Prostate gland (tissue), 2 donors: ENCODE measurements at regions not wholly inside any gene's neighbourhood (a gene's known extent, or its start where the extent isn't known, plus 50 kb on each side); places are given as distances from the start of the nearest gene placed in this dataset.

Experiments used
- DNase-seq: peaks from one replicate; pipeline ENCODE4 v3.0.0-alpha.2; 2019; ENCODE audit warnings: low spot score
- H3K27ac ChIP-seq, 2 donors: fragments of 200-600 bp; sonication (generic); 2 replicates each; pipeline ENCODE4 v1.5.1; 2017 to 2019
- H3K27me3 ChIP-seq: fragments of 200-600 bp; sonication (generic); replicated peaks from 2 replicates; pipeline ENCODE4 v1.5.1; 2019; ENCODE audit not compliant: insufficient read depth
- H3K36me3 ChIP-seq, 2 donors: fragments of 200-600 bp; sonication (generic); 1 replicate in 1 of 2; 2 replicates in 1 of 2; pipeline versions ENCODE4 v1.5.1 to v1.8.1; 2017 to 2019
- H3K4me1 ChIP-seq: fragments of 200-600 bp; sonication (generic); replicated peaks from 2 replicates; pipeline ENCODE4 v1.5.1; 2019
- H3K4me3 ChIP-seq, 2 donors: fragments of 200-600 bp; sonication (generic); 2 replicates each; pipeline ENCODE4 v1.5.1; 2017 to 2019
- H3K9me3 ChIP-seq: fragments of 200-600 bp; sonication (generic); 2 replicates; pipeline ENCODE4 v1.5.1; 2017
- CTCF ChIP-seq, 4 experiments: fragments of 200-600 bp in 2 of 4; fragments of 450-650 bp in 2 of 4; sonication (generic) in 2 of 4; IDR thresholded peaks; 1 replicate in 3 of 4; 2 replicates in 1 of 4; pipeline ENCODE4 v1.5.1; 2016 to 2019; ENCODE audit warnings: antibody characterized with exemption in 4 of 4, mild to moderate bottlenecking in 2 of 4, moderate library complexity in 2 of 4
- POLR2A ChIP-seq: fragments of 450-650 bp; IDR thresholded peaks from one replicate; pipeline ENCODE4 v1.6.1; 2016; ENCODE audit warnings: antibody characterized with exemption, mild to moderate bottlenecking
- POLR2AphosphoS5 ChIP-seq: sonication (generic); formaldehyde crosslinking; IDR thresholded peaks from one replicate; pipeline ENCODE4 v1.6.1; 2017; ENCODE audit warnings: antibody characterized with exemption
- WGBS: methylation state at CpG from one replicate; pipeline ENCODE4 v1.1.5; 2018; 5-methylcytosine and 5-hydroxymethylcytosine counted together
- intact Hi-C: fragments of 100-400 bp; cut with DNase I; formaldehyde crosslinking; loops from one replicate; pipeline ENCODE4 v1.14.2; 2022

DNA sequence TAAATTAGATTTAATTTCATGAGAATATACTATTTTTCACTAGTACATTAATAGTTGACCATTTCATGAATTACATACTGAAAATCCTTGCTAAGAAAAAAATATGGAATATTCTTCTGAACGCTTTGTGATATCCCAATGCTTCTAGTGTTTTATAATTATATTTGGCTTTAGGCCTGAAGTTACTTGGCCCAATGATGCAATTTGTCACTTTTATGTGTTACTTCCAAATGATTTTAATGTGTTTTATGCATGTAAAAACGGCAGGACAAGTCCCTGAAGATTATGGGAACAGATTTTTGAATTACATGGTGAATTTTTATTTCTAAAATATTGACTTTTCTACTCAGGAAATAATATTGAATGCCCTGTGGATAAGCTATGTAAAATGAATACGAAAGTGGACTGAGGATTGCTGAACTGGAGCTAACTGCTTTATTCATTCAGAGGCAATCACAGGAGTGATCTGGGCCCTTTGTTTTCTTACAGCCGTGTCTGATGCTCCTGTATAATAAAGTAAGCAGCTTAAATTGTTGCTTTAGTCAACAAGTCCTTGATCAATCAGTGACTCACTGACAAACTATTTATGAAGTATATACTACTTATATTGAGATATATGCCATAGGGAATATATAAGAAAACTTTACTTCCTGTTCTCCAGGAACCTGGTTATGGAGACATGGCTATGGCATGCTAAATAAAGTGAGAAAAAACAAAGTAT lies 543.0 kb upstream of the RGS18 start:
- Histone ChIP-seq H3K9me3 (no peaks in the 10 kb centered on the region), H3K36me3 (no peaks in the 10 kb centered on the region), H3K4me3 (no peak overlapping the region), H3K4me1 (no peaks in the 10 kb centered on the region), H3K27me3 (no peaks in the 10 kb centered on the region), H3K27ac (no peak overlapping the region)
- TF ChIP-seq POLR2A, result no peak
- no peak for TF ChIP-seq CTCF (IDR thresholded peaks at IDR 0.05)
- TF ChIP-seq POLR2AphosphoS5, result no peak
- DNase-seq, result no peak
- 65% methylated on average over 4 of the region's 4 CpGs for WGBS
- intact Hi-C loops, result no loop called here

DNA sequence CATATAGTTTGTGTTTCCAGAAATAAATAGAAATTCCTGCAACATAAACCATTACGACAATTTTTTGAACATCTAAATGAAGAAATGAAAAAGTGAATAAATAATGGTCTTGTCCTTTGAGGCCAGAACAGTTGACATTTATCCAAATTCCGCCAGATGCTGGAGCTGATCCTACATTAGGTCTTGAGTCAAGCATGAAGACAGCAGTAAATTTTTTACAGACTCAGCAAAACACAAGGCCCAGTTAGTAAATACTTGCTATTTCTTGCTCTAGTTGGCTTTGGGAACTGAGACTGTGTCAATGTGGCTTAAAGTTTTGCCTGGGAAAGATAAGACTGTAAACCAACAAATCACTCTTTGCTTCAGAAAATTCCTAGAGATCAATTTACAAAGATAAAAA lies 540.1 kb upstream of the RGS18 start:
- no peak overlapping the region for H3K27ac ChIP-seq
- DNase-seq, result no peak
- TF ChIP-seq POLR2A (no peak), CTCF (IDR thresholded peaks at IDR 0.05) (no peak), POLR2AphosphoS5 (no peak)
- no peaks in the 10 kb centered on the region for H3K9me3 ChIP-seq
- WGBS, result 53% methylated on average over 2 of the region's 2 CpGs
- no peaks in the 10 kb centered on the region for H3K4me1 ChIP-seq
- H3K36me3 ChIP-seq, result no peaks in the 10 kb centered on the region
- H3K4me3 ChIP-seq, result no peak overlapping the region
- intact Hi-C loops, result no loop called here
- H3K27me3 ChIP-seq, result no peaks in the 10 kb centered on the region

- TF ChIP-seq CTCF (IDR thresholded peaks at IDR 0.05) (no peak), POLR2AphosphoS5 (no peak), POLR2A (no peak)
Observed at GRCh38 chr1:191620883-191621282, 537.4 kb upstream of the RGS18 start.

GRCh38 chr1:191624044-191624443 lies 534.2 kb upstream of the RGS18 start:
- WGBS, result 88% methylated on average over 1 of the region's 1 CpG
- no peak overlapping the region for H3K4me3 ChIP-seq
- H3K27ac ChIP-seq, result no peak overlapping the region
- H3K4me1 ChIP-seq, result no peaks in the 10 kb centered on the region
- no peaks in the 10 kb centered on the region for H3K36me3 ChIP-seq
- no peak for DNase-seq
- H3K27me3 ChIP-seq, result no peaks in the 10 kb centered on the region
- intact Hi-C loops, result no loop called here
- H3K9me3 ChIP-seq, result no peaks in the 10 kb centered on the region
- TF ChIP-seq POLR2A, result no peak
- no peak for TF ChIP-seq POLR2AphosphoS5
- no peak for TF ChIP-seq CTCF (IDR thresholded peaks at IDR 0.05)

More at GRCh38 chr1:191620883-191621282, 537.4 kb upstream of the RGS18 start:
- no peak for DNase-seq
- Histone ChIP-seq H3K4me3 (no peak overlapping the region), H3K27ac (no peak overlapping the region), H3K36me3 (no peaks in the 10 kb centered on the region), H3K27me3 (no peaks in the 10 kb centered on the region), H3K9me3 (no peaks in the 10 kb centered on the region), H3K4me1 (no peaks in the 10 kb centered on the region)
- intact Hi-C loops, result no loop called here

GRCh38 chr1:191629836-191630235 lies 528.4 kb upstream of the RGS18 start:
- Histone ChIP-seq H3K4me1 (no peaks in the 10 kb centered on the region), H3K9me3 (no peaks in the 10 kb centered on the region), H3K36me3 (no peaks in the 10 kb centered on the region), H3K27me3 (no peaks in the 10 kb centered on the region), H3K4me3 (no peak overlapping the region), H3K27ac (no peak overlapping the region)
- TF ChIP-seq CTCF (IDR thresholded peaks at IDR 0.05), result no peak
- TF ChIP-seq POLR2AphosphoS5, result no peak
- no peak for TF ChIP-seq POLR2A
- no peak for DNase-seq
- intact Hi-C loops, result no loop called here
